Stomach (tissue), 8 donors: ENCODE measurements at regions not wholly inside any gene's neighbourhood (a gene's known extent, or its start where the extent isn't known, plus 50 kb on each side); places are given as distances from the start of the nearest gene placed in this dataset.

Experiments
- DNase-seq, 2 donors: peaks; one replicate each; pipeline versions ENCODE4 v3.0.0 to v3.0.0-alpha.2; 2013 to 2019
- H3K27ac ChIP-seq, 5 donors: fragments of 200-600 bp in 4 of 5; sonication (generic) in 4 of 5; one replicate each; pipeline ENCODE4 v1.5.1; 2013 to 2019; ENCODE audit warnings: mild to moderate bottlenecking in 1 of 5, moderate library complexity in 1 of 5
- H3K27me3 ChIP-seq, 3 donors: fragments of 200-600 bp; sonication (generic); one replicate each; pipeline ENCODE4 v1.5.1; 2017 to 2019; ENCODE audit warnings: mixed run types in 1 of 3
- H3K36me3 ChIP-seq, 4 donors: fragments of 200-600 bp; sonication (generic); 1 replicate in 3 of 4; 2 replicates in 1 of 4; pipeline ENCODE4 v1.5.1; 2016 to 2019
- H3K4me1 ChIP-seq, 4 donors: fragments of 200-600 bp; sonication (generic); one replicate each; pipeline ENCODE4 v1.5.1; 2016 to 2019
- H3K4me3 ChIP-seq, 4 donors: fragments of 200-600 bp; sonication (generic) in 3 of 4; one replicate each; pipeline ENCODE4 v1.5.1; 2016 to 2019; ENCODE audit warnings: mild to moderate bottlenecking in 1 of 4
- H3K9me3 ChIP-seq, 4 donors: fragments of 200-600 bp; sonication (generic); one replicate each; pipeline ENCODE4 v1.5.1; 2016 to 2019
- EP300 ChIP-seq: sonication (generic); formaldehyde crosslinking; IDR thresholded peaks from one replicate; pipeline ENCODE4 v1.6.1; 2017; ENCODE audit warnings: antibody characterized with exemption
- POLR2A ChIP-seq, 4 donors: fragments of 450-650 bp; IDR thresholded peaks; one replicate each; pipeline ENCODE4 v1.6.1; 2016; ENCODE audit warnings: antibody characterized with exemption in 4 of 4, control low read depth in 2 of 4, mild to moderate bottlenecking in 1 of 4, moderate library complexity in 1 of 4
- POLR2AphosphoS5 ChIP-seq, 3 donors: sonication (generic); formaldehyde crosslinking; IDR thresholded peaks; one replicate each; pipeline ENCODE4 v1.6.1; 2016; ENCODE audit warnings: antibody characterized with exemption in 3 of 3
- WGBS, 5 donors: extraction: QIAGEN DNeasy Blood & Tissue Kit in 3 of 5; methylation state at CpG; one replicate each; pipeline versions ENCODE4 v1.1.5 to v1.1.7; 2013 to 2018; 5-methylcytosine and 5-hydroxymethylcytosine counted together
- intact Hi-C: fragments of 100-400 bp; cut with DNase I; formaldehyde crosslinking; loops from one replicate; pipeline ENCODE4 v1.15.1; 2023; ENCODE audit warnings: low total_unique reads
- TF ChIP-seq, protein P1 (sequence below), 7 experiments: fragments of 450-650 bp in 4 of 7; fragments of 200-600 bp in 3 of 7; sonication (generic) in 3 of 7; IDR thresholded peaks; one replicate each; pipeline ENCODE4 v1.5.1; 2016 to 2019; ENCODE audit warnings: antibody characterized with exemption in 7 of 7, control low read depth in 2 of 7, mild to moderate bottlenecking in 1 of 7
- donor health status: healthy with polysubstance abuse.
- donor health status: Bipolar disorder and iron deficiency.
- donor health status: healthy.

DNA sequence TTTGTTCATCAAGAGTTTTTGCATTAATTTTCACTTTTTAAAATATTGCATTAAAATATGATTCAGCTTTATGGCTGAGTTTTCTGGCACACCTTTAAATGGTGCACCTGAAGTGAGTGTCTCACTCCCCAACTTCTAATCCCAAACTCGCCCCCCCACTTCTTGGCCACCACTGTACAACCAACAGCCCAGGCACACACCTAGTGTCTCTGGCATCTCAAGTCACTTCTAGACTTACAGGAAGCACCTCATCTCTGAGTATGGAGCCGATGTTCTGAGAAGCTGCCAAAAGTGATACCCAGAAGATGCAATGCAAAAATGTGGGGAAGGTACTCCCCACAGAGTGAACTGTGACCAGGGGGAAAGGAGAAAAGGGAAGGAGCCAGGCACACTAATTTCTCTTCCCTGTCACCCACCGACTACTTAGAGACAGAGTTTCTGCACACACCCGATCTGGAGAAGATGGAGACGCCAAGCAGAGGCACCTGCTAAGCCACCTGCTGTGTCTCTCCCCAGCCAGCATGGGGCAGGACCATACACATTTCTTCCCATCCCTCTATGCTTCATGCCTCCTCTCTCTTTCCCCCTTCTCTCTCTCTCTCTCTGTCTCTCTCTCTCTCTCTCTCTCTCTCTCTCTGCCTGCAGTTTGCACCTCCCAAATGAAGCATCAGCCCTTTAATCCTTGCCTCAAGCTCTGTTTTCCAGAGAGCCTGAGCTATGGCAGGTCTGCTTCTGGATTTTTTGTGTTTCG, 155.3 kb upstream of the ZNF507 start:
- H3K36me3 ChIP-seq = no peaks in the 10 kb centered on the region
- no peak overlapping the region for H3K27ac ChIP-seq
- intact Hi-C loops = no loop called here
- WGBS, 5 donors = 46 to 59% (median 52%) methylated on average over 6 of the region's 6 CpGs
- H3K4me1 ChIP-seq = no peaks in the 10 kb centered on the region
- H3K27me3 ChIP-seq = peaks cover 0 to 24% (median 0%) of the 10 kb centered on the region in 3 donors
- TF ChIP-seq POLR2A (IDR thresholded peaks at IDR 0.05) = no peak
- TF ChIP-seq, protein P1, sequence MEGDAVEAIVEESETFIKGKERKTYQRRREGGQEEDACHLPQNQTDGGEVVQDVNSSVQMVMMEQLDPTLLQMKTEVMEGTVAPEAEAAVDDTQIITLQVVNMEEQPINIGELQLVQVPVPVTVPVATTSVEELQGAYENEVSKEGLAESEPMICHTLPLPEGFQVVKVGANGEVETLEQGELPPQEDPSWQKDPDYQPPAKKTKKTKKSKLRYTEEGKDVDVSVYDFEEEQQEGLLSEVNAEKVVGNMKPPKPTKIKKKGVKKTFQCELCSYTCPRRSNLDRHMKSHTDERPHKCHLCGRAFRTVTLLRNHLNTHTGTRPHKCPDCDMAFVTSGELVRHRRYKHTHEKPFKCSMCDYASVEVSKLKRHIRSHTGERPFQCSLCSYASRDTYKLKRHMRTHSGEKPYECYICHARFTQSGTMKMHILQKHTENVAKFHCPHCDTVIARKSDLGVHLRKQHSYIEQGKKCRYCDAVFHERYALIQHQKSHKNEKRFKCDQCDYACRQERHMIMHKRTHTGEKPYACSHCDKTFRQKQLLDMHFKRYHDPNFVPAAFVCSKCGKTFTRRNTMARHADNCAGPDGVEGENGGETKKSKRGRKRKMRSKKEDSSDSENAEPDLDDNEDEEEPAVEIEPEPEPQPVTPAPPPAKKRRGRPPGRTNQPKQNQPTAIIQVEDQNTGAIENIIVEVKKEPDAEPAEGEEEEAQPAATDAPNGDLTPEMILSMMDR (IDR thresholded peaks at IDR 0.05) = no peak
- TF ChIP-seq EP300 = no peak
- no peak for TF ChIP-seq POLR2AphosphoS5 (IDR thresholded peaks at IDR 0.05)
- no peak overlapping the region for H3K4me3 ChIP-seq
- no peak for DNase-seq
- peaks cover 0 to 6% (median 0%) of the 10 kb centered on the region in 4 donors for H3K9me3 ChIP-seq

GRCh38 chr19:32191921-32192320, 153.5 kb upstream of the ZNF507 start:
- WGBS, 5 donors = 76 to 88% (median 85%) methylated on average over 3 of the region's 3 CpGs

GRCh38 chr19:32195706-32196610, 149.5 kb upstream of the ZNF507 start:
- H3K9me3 ChIP-seq = no peaks in the 10 kb centered on the region
- no peaks in the 10 kb centered on the region for H3K4me1 ChIP-seq
- H3K4me3 ChIP-seq = no peak overlapping the region
- intact Hi-C loops = no loop called here
- no peak overlapping the region for H3K27ac ChIP-seq
- H3K27me3 ChIP-seq = peaks cover 0 to 17% (median 0%) of the 10 kb centered on the region in 3 donors
- DNase-seq = no peak
- H3K36me3 ChIP-seq = no peaks in the 10 kb centered on the region
- WGBS, 5 donors = 81 to 87% (median 82%) methylated on average over 13 of the region's 13 CpGs
- TF ChIP-seq POLR2A (IDR thresholded peaks at IDR 0.05) = no peak
- TF ChIP-seq, protein P1 (IDR thresholded peaks at IDR 0.05) = no peak
- no peak for TF ChIP-seq EP300
- no peak for TF ChIP-seq POLR2AphosphoS5 (IDR thresholded peaks at IDR 0.05)

More at GRCh38 chr19:32191921-32192320, 153.5 kb upstream of the ZNF507 start:
- no peak for DNase-seq
- Histone ChIP-seq H3K9me3 (no peaks in the 10 kb centered on the region), H3K27me3 (peaks cover 0 to 20% (median 0%) of the 10 kb centered on the region in 3 donors), H3K4me1 (no peaks in the 10 kb centered on the region), H3K36me3 (no peaks in the 10 kb centered on the region), H3K4me3 (no peak overlapping the region), H3K27ac (no peak overlapping the region)
- intact Hi-C loops = no loop called here
- TF ChIP-seq POLR2AphosphoS5 (IDR thresholded peaks at IDR 0.05) (no peak), EP300 (no peak), POLR2A (IDR thresholded peaks at IDR 0.05) (no peak)
- TF ChIP-seq, protein P1 (IDR thresholded peaks at IDR 0.05) = no peak

DNA sequence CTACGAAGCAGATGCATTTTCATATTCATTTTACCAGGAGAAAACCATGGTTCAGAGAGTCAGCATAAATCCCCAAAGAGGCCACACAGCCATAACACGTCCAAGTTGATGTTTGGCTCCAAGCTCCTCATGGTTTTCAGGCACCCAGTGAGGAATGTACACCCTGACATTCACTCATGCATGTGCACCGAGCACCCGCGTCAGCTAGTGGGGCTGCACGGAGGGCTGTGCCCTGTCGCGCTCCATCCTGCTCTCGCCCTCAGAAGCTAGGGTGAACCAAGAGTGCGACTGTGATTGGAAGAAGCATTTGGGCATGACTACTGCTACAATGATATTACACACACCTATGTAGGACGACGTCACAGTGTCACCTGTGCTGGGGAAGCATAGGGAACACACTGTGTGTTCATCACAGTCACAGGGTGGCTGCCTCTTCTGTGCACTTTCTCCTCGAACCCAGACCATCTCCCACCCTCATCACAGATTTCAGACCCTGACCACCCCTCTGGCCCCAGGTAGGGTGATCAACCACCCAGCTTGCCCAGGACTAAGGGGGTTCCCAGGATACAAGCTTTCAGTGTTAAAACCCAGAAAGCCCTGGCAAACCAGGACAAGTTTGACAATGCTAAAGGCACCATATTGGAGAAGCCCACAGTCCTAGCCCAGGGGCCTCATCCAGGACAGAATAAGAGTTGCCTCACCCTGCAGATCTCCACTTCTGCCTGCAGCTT, 148.6 kb upstream of the ZNF507 start:
- peaks cover 0 to 14% (median 0%) of the 10 kb centered on the region in 3 donors for H3K27me3 ChIP-seq
- no peaks in the 10 kb centered on the region for H3K4me1 ChIP-seq
- TF ChIP-seq POLR2AphosphoS5 (IDR thresholded peaks at IDR 0.05) = no peak
- TF ChIP-seq EP300 = no peak
- TF ChIP-seq POLR2A (IDR thresholded peaks at IDR 0.05) = no peak
- TF ChIP-seq, protein P1 (IDR thresholded peaks at IDR 0.05) = no peak
- no peak for DNase-seq
- H3K4me3 ChIP-seq = no peak overlapping the region
- intact Hi-C loops = no loop called here
- no peaks in the 10 kb centered on the region for H3K36me3 ChIP-seq
- WGBS, 5 donors = 81 to 98% (median 89%) methylated on average over 11 to 13 of the region's 13 CpGs
- no peak overlapping the region for H3K27ac ChIP-seq
- H3K9me3 ChIP-seq = no peaks in the 10 kb centered on the region
